Osteocyte (in vitro differentiated cells): ENCODE measurements at regions not wholly inside any gene's neighbourhood (a gene's known extent, or its start where the extent isn't known, plus 50 kb on each side); places are given as distances from the start of the nearest gene placed in this dataset.

ENCODE experiments used
- DNase-seq: peaks from one replicate; pipeline ENCODE4 v3.0.0; 2021; ENCODE audit warnings: mixed read lengths; ENCODE audit not compliant: unreplicated experiment; ENCODE audit errors: extremely low spot score
- H3K27ac Mint-ChIP-seq: one replicate; pipeline ENCODE4 v1.8.0; 2021; ENCODE audit warnings: mild to moderate bottlenecking, mixed read lengths; ENCODE audit not compliant: unreplicated experiment
- H3K27me3 Mint-ChIP-seq: one replicate; pipeline ENCODE4 v1.8.0; 2021; ENCODE audit warnings: mixed read lengths; ENCODE audit not compliant: unreplicated experiment
- H3K36me3 Mint-ChIP-seq: one replicate; pipeline ENCODE4 v1.8.0; 2021; ENCODE audit warnings: mixed read lengths; ENCODE audit not compliant: unreplicated experiment
- H3K4me1 Mint-ChIP-seq: one replicate; pipeline ENCODE4 v1.8.0; 2021; ENCODE audit warnings: mixed read lengths; ENCODE audit not compliant: unreplicated experiment
- H3K4me3 Mint-ChIP-seq: one replicate; pipeline ENCODE4 v1.8.0; 2021; ENCODE audit warnings: mild to moderate bottlenecking, moderate library complexity, mixed read lengths; ENCODE audit not compliant: unreplicated experiment
- H3K9me3 Mint-ChIP-seq: one replicate; pipeline ENCODE4 v1.8.0; 2021; ENCODE audit warnings: mixed read lengths; ENCODE audit not compliant: unreplicated experiment
- CTCF ChIP-seq: fragments of 200-600 bp; sonication (generic); IDR thresholded peaks from 2 replicates; pipeline ENCODE4 v1.5.0; 2021; ENCODE audit warnings: antibody characterized with exemption, mild to moderate bottlenecking, moderate library complexity

- Mint-ChIP-seq H3K27me3 (no peaks in the 10 kb centered on the region), H3K4me1 (no peaks in the 10 kb centered on the region)
- TF ChIP-seq CTCF: no peak
These were observed 57.5 kb upstream of the PODXL start for GRCh38 chr7:131613909-131614308.

GRCh38 chr7:131610007-131610406 is 53.6 kb upstream of the PODXL start:
- TF ChIP-seq CTCF: no peak
- Mint-ChIP-seq H3K4me1 (peaks cover 11% of the 10 kb centered on the region), H3K36me3 (no peaks in the 10 kb centered on the region), H3K4me3 (no peak overlapping the region), H3K27me3 (peaks cover 9% of the 10 kb centered on the region), H3K27ac (no peak overlapping the region), H3K9me3 (no peaks in the 10 kb centered on the region)
- DNase-seq: no peak

More at GRCh38 chr7:131613909-131614308, 57.5 kb upstream of the PODXL start:
- DNase-seq: no peak
- Mint-ChIP-seq H3K27ac (no peak overlapping the region), H3K9me3 (no peaks in the 10 kb centered on the region), H3K4me3 (no peak overlapping the region), H3K36me3 (no peaks in the 10 kb centered on the region)

- peaks cover 18% of the 10 kb centered on the region for H3K4me1 Mint-ChIP-seq
- no peaks in the 10 kb centered on the region for H3K9me3 Mint-ChIP-seq
- no peaks in the 10 kb centered on the region for H3K36me3 Mint-ChIP-seq
- peaks cover 12% of the 10 kb centered on the region for H3K27me3 Mint-ChIP-seq
- no peak overlapping the region for H3K27ac Mint-ChIP-seq
- no peak for DNase-seq
- no peak for TF ChIP-seq CTCF
- H3K4me3 Mint-ChIP-seq: no peak overlapping the region
These were observed 51.7 kb upstream of the PODXL start for GRCh38 chr7:131608116-131608500.

- DNase-seq: no peak
- Mint-ChIP-seq H3K9me3 (no peaks in the 10 kb centered on the region), H3K4me1 (peaks cover 18% of the 10 kb centered on the region), H3K27me3 (peaks cover 12% of the 10 kb centered on the region), H3K27ac (no peak overlapping the region), H3K4me3 (no peak overlapping the region), H3K36me3 (no peaks in the 10 kb centered on the region)
- TF ChIP-seq CTCF: no peak
These were observed 51.1 kb upstream of the PODXL start for GRCh38 chr7:131607291-131608115.

GRCh38 chr7:131606346-131607290 is 50.2 kb upstream of the PODXL start:
- H3K9me3 Mint-ChIP-seq: no peaks in the 10 kb centered on the region
- DNase-seq: no peak
- peaks cover 18% of the 10 kb centered on the region for H3K4me1 Mint-ChIP-seq
- no peak for TF ChIP-seq CTCF
- no peaks in the 10 kb centered on the region for H3K36me3 Mint-ChIP-seq
- no peak overlapping the region for H3K4me3 Mint-ChIP-seq
- no peak overlapping the region for H3K27ac Mint-ChIP-seq
- H3K27me3 Mint-ChIP-seq: peaks cover 12% of the 10 kb centered on the region
